ENCODE measurements at regions not wholly inside any gene's neighbourhood (a gene's known extent, or its start where the extent isn't known, plus 50 kb on each side); places are given as distances from the start of the nearest gene placed in this dataset.

DNA sequence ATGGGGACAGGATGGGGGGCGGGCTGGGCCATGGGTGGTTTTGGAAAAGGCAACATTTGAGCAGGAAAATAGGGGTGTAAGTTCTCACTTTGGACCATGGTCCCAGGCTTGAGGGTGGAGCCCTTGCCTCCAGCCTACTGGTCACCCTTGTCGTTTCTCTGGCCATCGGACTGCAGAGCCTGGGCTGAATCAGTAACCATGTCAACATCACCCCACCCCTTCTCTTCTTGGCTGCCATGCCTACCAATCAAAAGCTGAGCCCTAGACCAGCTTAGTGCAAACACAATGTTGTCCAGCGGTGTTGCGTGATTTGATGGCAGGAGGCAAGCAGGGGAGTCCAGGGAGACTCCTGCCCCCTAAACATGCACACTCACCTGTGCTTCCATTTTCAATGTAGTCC is 231.0 kb upstream of the KAZN start:
- intact Hi-C loops (cut with DNase I), result no loop called here
- DNase-seq (no peak), ATAC-seq (no peak)
- WGBS, 3 donors, result 67 to 69% (median 68%) methylated on average over 5 of the region's 5 CpGs
- no peaks in the 10 kb centered on the region for H3K9me3 ChIP-seq
- H3K27ac ChIP-seq, result no peak overlapping the region
- H3K4me1 ChIP-seq, result no peaks in the 10 kb centered on the region
- no peak overlapping the region for H3K4me3 ChIP-seq
- H3K27me3 ChIP-seq (ENCODE audit: insufficient read depth in 3 of 3, low read length in 2 of 3), result peaks cover 0 to 13% (median 0%) of the 10 kb centered on the region in 3 donors
- TF ChIP-seq CTCF (IDR thresholded peaks at IDR 0.05), result no peak
- no peaks in the 10 kb centered on the region for H3K36me3 ChIP-seq (ENCODE audit: insufficient read depth in 1 of 2, low read depth in 1 of 2)

- ATAC-seq (no peak), DNase-seq (no peak)
- 51 to 56% (median 56%) methylated on average over 5 of the region's 5 CpGs for WGBS, 3 donors
- Histone ChIP-seq H3K36me3 (ENCODE audit: insufficient read depth in 1 of 2, low read depth in 1 of 2) (no peaks in the 10 kb centered on the region), H3K9me3 (no peaks in the 10 kb centered on the region), H3K4me1 (no peaks in the 10 kb centered on the region), H3K27ac (no peak overlapping the region), H3K4me3 (no peak overlapping the region), H3K27me3 (ENCODE audit: insufficient read depth in 3 of 3, low read length in 2 of 3) (peaks cover 0 to 13% (median 2%) of the 10 kb centered on the region in 3 donors)
- intact Hi-C loops (cut with DNase I), result no loop called here
- no peak for TF ChIP-seq CTCF (IDR thresholded peaks at IDR 0.05)
Observed at GRCh38 chr1:14369526-14370213, 228.8 kb upstream of the KAZN start.

DNA sequence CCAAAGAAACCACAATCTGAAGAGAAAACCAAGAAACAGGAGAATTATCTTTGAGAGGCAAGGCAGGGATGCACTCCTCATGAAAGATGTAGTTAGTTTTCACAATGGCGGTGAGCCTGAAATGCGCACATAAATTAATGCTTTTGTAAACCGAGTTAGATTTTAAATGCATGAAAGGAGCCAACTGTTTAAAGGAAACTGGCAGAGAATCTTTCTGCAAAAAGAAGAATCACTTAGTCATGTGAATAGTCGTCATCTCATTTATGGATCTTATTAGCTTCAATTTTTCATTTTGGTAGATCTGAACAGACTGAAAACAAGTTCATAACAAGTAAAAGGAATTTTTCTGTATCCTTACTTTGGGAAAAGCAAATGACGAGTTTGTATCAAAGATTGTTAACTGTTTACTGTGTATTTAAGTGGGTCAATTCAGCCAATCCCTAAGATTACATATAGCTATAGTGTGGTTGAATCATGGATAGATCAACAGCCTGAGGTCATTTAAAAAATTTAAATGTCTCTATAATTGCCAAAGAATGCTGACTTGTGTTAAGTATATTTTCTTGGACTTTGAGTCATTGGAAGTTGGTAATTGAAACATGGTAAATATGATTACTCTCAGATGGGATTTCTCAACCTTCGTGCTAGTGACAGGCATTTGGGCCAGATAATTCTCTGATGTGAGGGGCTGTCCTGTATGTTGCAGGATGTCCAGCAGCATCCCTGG is 226.6 kb upstream of the KAZN start:
- Histone ChIP-seq H3K36me3 (ENCODE audit: insufficient read depth in 1 of 2, low read depth in 1 of 2) (no peaks in the 10 kb centered on the region), H3K27ac (no peak overlapping the region), H3K27me3 (ENCODE audit: insufficient read depth in 3 of 3, low read length in 2 of 3) (peaks cover 0 to 2% (median 2%) of the 10 kb centered on the region in 3 donors), H3K4me3 (no peak overlapping the region), H3K4me1 (no peaks in the 10 kb centered on the region), H3K9me3 (no peaks in the 10 kb centered on the region)
- TF ChIP-seq CTCF (IDR thresholded peaks at IDR 0.05), result no peak
- intact Hi-C loops (cut with DNase I), result no loop called here
- WGBS, 3 donors, result 69 to 75% (median 73%) methylated on average over 6 of the region's 6 CpGs
- DNase-seq (no peak), ATAC-seq (no peak)

DNA sequence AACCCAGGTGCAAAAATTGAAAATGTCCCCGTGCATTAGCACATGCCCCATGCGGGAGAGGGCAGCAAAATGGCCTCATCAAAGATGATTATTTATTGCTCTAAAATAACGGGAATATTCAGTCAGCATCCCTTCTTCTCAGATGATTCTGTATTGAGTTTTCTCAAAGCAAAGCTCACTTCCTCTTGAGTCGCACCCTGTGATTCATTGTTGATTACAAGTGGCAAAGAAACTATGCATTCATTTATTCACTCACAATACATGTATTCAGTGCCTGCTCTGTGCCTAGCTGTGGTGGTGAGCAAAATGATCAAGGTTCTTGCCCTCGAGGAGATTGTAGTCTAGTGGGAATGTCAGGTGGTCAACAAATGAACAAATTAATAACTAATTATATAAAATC is 226.0 kb upstream of the KAZN start:
- DNase-seq (no peak), ATAC-seq (no peak)
- H3K27ac ChIP-seq, result no peak overlapping the region
- intact Hi-C loops (cut with DNase I), result no loop called here
- no peak for TF ChIP-seq CTCF (IDR thresholded peaks at IDR 0.05)
- no peaks in the 10 kb centered on the region for H3K36me3 ChIP-seq (ENCODE audit: insufficient read depth in 1 of 2, low read depth in 1 of 2)
- peaks cover 0 to 2% (median 0%) of the 10 kb centered on the region in 3 donors for H3K27me3 ChIP-seq (ENCODE audit: insufficient read depth in 3 of 3, low read length in 2 of 3)
- H3K4me3 ChIP-seq, result no peak overlapping the region
- H3K9me3 ChIP-seq, result no peaks in the 10 kb centered on the region
- WGBS, 3 donors, result 90 to 92% (median 91%) methylated on average over 5 of the region's 5 CpGs
- no peaks in the 10 kb centered on the region for H3K4me1 ChIP-seq

Measured in psoas muscle (tissue), 7 donors.